ENCODE measurements at regions not wholly inside any gene's neighbourhood (a gene's known extent, or its start where the extent isn't known, plus 50 kb on each side); places are given as distances from the start of the nearest gene placed in this dataset.

- TF ChIP-seq CHD1 (IDR thresholded peaks at IDR 0.05; ENCODE audit: low read depth, low read length) (no peak), SMC3 (IDR thresholded peaks at IDR 0.05; ENCODE audit: low read depth, low read length) (peak; percentile 68), POLR2A (IDR thresholded peaks at IDR 0.05; ENCODE audit: low read depth, low read length) (no peak), NFE2L2 (IDR thresholded peaks at IDR 0.05; ENCODE audit: low read depth, low read length) (no peak)
Measured at GRCh38 chr2:47272031-47272864, 95.9 kb upstream of the CALM2 start (continued).

All from IMR-90 (cell line).